ENCODE measurements at regions not wholly inside any gene's neighbourhood (a gene's known extent, or its start where the extent isn't known, plus 50 kb on each side); places are given as distances from the start of the nearest gene placed in this dataset.
A peak's percentile ranks its signal among the peaks of the same experiment; 100 is the strongest.

DNA sequence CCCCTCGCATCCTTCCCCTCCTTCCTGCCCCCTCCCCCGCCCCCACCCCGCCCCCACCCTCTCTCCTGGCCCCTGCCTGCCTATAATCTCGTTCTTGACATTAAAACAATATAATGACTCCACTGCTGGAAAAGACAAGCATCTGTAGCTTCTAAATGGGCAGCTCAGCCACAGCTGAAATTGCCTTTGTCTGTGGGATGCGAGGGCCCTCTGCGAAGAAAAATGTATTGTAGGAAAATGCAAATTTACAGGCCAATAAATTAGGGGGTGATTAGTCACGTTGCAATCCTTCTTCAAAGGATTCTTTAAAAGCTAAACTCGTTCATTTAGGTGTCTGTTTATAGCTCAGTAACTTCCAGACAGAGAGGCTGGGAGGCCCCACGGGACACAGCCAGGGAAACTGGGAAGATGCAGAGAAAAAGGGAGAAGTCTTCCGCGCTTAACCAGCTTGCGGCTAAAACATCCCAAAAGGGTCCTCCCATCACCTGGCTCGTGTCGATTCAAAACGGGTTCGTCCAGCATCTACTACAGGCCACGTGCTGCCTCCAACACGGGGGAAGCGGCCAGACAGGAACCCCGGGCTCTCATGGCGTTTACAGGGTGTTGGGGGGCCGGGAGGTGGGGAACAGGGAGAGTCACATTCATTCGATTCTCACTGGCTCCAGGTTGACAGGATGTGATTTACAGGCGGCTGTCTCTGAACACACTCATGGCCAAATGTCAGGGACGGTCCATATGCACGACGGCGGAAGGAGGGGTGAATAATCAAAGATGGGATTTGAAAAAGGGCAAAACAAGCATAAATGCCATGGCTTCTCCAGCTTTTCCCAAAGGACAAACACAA is 100.5 kb upstream of the ZBTB40 start:
- DNase-seq (ENCODE audit: low spot score), result no peak

DNA sequence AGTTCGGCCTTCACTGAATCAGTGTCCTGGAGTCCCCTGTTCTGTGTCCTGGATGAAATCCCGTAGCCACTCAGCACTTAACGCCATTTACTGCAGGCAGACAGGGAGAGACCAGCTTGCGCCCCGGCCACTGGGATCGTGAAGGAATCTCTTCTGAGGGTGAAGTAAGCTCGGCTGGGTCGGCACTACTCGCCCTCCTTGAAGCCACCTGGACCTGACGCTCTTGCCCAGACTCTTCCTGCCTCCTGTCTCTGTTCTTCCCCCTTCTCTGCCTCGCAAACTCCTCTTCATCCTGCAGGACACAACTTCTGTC is 99.9 kb upstream of the ZBTB40 start:
- no peak for DNase-seq (ENCODE audit: low spot score)

DNA sequence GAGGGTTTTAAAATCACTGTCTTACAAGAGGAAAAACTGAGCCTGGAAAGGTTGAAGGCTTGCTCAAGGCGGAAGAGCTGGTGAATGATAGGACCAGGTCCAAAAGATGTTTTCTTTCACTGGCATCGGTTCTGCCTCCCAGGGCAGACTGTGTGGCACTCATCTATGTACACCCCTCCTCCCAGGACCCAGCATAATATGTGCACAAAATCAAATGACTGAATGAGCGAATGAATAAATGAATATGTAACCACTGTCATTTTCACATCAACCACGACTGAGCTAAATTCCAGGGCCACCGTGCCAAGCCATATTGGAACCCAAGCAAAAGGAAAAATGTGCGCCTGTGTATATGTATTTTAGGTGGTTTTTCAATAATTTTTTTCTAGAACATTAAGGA is 99.3 kb upstream of the ZBTB40 start:
- DNase-seq (ENCODE audit: low spot score), result no peak

DNA sequence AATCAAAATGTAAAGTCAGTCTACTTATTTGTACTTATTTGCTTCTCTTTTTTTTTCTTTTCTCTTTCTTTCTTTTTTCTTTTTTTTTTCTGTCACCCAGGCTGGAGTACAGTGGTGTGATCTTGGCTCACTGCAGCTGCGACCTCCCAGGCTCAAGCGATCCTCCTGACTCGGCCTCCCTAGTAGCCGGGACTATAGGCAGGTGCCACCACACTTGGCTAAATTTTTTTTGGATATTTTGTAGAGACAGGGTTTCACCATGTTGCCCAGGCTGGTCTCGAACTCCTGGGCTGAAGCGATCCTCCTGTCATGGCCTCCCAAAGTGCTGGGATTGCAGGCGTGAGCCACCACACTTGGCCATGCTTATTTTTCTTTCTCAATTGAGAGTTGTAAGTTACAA is 98.8 kb upstream of the ZBTB40 start:
- DNase-seq (ENCODE audit: low spot score), result no peak

- no peak for DNase-seq (ENCODE audit: low spot score)
These were observed 92.2 kb upstream of the ZBTB40 start for GRCh38 chr1:22359427-22359826.

GRCh38 chr1:22362626-22363402 is 88.8 kb upstream of the ZBTB40 start:
- DNase-seq (ENCODE audit: low spot score), result no peak

DNA sequence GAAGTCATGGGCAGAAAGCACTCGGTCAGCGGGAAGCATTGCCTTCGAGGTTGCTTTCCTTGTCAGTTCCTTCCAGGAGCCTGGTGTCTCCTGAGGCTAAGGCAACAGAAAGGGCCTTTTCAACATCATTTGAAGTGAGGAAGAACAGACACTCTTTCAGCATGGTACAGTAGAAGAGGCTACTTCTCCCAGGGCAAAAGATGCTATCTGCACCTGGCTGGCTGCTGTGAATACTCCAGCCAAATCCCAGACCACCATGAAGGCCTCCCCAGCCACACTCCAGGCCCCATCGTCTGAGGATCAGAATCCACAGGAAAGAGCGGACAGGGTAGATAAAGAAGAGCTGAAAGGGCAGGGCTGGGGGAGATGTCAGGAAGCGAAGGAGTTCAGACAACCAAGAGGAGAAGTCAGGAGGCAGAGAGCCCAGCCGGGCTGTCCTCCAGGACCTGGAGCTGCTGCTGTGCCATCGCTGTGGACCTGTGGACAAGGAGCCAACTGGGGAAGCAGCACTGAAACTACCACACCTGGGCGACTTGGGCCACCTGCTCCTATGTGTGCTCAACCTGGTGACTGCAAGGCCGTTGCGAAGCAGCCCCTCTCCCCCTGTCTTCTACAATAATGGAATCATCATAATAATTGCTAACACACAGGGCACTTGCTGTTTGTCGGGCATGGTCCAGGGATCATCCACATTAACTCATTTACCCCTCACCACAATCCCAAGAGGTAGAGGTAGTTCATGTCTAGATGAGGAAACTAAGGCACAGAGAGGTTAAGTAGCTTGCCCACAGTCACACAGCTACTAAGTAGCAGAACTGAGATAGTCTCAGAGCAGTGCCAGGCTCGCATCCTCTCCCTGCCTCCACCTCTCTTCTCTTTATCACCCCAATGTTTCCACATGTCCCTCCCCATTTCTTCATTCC is 88.0 kb upstream of the ZBTB40 start:
- DNase-seq (ENCODE audit: low spot score), result no peak

DNA sequence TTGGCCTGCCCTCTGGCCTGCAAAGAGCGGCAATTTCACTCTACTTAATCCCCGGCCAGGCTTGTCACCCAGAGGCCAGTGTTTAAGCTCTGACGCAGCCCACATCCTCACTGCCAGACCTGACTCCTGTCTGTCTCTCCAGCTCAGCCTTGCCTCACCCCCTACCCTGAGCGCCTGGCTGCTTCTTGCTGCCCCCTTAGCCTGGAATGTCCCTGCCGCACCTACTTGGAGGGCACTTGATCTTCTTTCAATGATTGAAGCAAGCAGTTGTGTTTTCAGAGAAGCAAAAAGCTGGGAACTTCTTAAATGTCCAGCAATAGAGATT is 87.4 kb upstream of the ZBTB40 start:
- DNase-seq (ENCODE audit: low spot score), result no peak

DNA sequence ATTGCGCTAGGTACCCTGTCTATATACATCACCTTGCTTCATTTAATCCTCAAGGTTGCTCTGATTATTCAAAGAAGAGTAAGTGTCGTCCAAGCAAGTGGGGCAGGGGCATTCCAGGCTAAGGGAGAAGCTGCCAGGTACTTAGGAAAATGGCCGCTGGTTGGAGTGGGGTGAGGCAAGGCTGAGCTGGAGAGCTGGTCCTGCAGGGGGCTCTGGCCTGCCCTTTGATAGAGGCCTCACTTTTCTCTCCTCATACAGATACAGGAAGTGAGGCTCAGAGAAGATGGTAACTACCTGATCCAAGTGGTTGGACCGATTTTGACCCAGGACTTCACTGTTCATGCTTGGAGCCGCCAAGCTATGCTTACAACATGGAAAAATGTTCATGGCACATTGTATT is 86.9 kb upstream of the ZBTB40 start:
- no peak for DNase-seq (ENCODE audit: low spot score)

GRCh38 chr1:22365331-22366295 is 86.0 kb upstream of the ZBTB40 start:
- DNase-seq (ENCODE audit: low spot score), result no peak

- DNase-seq (ENCODE audit: low spot score), result no peak
These were observed 85.3 kb upstream of the ZBTB40 start for GRCh38 chr1:22366346-22366745.

DNA sequence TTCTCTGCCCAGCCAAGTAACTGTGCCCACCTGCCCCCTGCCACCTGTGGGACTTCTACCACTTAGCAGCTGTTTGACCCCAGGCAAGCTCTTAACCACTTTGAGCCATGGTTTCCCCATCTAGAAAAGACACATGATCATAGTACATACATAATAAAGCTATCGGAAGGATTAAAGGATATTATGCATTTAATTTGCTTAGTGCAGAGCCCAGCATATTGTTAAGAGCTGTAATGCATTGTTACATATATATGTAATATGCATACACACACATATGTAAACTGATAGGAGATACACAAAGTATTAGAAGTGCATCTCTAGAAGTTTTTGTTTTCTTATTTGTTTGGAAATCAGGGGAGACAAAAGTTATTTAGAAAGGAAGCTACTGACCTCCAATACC is 83.5 kb upstream of the ZBTB40 start:
- DNase-seq (ENCODE audit: low spot score), result no peak

GRCh38 chr1:22369294-22370189 is 82.1 kb upstream of the ZBTB40 start:
- DNase-seq (ENCODE audit: low spot score), result no peak

DNA sequence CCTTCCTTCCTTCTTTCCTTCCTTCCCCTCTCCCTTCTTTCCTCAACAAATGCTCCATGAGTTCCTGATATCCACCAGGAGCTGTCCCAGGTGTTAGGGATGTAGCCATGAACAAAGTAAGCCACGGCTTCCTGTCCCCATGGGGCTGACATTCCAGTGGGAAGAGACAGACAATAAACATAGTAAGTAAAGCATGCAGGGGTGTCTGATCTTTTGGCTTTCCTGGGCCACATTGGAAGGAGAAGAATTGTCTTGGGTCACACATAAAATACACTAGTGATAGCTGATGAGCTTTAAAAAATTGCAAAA is 81.5 kb upstream of the ZBTB40 start:
- no peak for DNase-seq (ENCODE audit: low spot score)

GRCh38 chr1:22371408-22371807 is 80.2 kb upstream of the ZBTB40 start:
- no peak for DNase-seq (ENCODE audit: low spot score)

GRCh38 chr1:22373252-22373651 is 78.4 kb upstream of the ZBTB40 start:
- no peak for DNase-seq (ENCODE audit: low spot score)

DNA sequence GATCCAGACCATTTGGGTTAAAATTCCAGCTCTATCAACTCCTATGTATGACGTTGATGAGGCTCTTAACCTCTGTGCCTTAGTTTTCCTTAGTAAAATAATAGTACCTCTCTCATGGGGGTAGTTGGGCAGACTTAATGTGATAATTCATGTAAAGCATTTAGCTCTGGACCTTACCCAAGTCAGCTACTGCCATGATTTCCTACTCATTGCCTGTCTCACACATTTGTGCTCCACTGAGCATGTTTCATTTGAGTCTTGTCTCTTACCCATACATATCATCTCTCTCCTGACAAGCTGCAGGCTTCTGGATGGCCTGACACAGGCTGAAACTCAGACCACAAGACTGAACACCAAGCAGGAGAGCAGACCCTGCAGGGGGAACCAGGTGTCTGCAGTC is 77.7 kb upstream of the ZBTB40 start:
- no peak for DNase-seq (ENCODE audit: low spot score)

DNA sequence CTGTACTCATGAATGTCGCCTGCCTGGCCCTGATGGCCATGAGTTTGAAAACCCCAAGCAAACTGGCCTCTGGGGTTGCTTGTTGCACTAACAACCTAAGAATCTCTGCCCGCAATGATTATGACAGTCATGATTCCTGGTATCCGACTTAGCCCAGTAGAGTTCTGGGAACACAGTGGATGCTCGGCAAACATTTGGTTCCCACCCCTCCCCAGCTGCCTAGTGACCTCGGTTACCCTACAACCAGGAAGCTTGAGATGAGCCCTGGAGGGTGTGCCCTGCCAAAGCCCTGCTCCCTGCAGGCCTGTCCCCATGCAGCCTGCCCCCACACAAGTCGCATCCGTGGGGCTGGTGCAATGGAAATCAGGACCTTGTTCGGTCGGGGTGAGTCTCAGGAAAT is 76.0 kb upstream of the ZBTB40 start:
- DNase-seq (ENCODE audit: low spot score), result peak; percentile 47

DNA sequence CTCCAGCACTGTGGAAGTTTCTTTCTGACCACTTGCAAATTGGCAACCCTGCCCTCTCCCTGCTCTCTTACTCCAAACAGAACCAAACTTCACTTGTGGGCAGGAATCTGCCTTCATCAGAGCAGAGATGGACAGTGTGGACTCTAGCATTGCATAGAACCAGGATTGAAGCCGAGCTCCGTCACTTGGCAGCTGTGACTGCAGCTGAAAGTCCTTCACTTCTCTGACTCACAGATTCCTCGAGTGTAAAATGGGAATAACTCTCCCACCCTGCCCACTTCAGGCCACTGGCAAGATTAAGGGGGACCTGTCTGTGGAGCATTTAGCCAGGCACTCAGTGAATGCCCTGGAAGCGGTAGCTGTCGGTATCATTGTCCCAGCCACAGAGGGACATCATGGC is 75.7 kb upstream of the ZBTB40 start:
- DNase-seq (ENCODE audit: low spot score), result peak; percentile 60

- no peak for DNase-seq (ENCODE audit: low spot score)
These were observed 75.1 kb upstream of the ZBTB40 start for GRCh38 chr1:22376546-22376945.

DNA sequence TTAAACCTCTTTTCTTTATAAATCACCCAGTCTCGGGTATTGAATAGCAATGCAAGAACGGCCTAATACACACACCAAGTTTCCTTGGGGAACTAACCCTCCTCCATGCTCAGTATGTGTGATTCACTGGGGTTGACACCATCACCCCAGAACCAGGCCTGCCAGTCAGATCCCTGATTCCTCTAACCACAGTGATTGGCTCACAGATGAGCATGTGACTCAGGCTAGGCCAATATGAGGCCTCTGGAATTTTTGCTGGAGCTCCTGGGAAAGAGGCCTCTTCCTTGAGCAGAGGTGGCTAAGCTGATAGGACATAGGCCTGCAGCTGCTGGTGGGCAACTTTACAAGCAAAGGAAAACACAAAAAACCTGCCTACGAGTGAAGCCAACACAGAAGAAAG is 74.7 kb upstream of the ZBTB40 start:
- DNase-seq (ENCODE audit: low spot score), result no peak
